HG02973 (cell line): ENCODE measurements at regions not wholly inside any gene's neighbourhood (a gene's known extent, or its start where the extent isn't known, plus 50 kb on each side); places are given as distances from the start of the nearest gene placed in this dataset.

Experiments
- ATAC-seq: cut with Tn5 transposase; IDR thresholded peaks from one replicate; pipeline ENCODE4 v1.9.1; 2021; ENCODE audit warnings: moderate library complexity; ENCODE audit not compliant: unreplicated experiment

DNA sequence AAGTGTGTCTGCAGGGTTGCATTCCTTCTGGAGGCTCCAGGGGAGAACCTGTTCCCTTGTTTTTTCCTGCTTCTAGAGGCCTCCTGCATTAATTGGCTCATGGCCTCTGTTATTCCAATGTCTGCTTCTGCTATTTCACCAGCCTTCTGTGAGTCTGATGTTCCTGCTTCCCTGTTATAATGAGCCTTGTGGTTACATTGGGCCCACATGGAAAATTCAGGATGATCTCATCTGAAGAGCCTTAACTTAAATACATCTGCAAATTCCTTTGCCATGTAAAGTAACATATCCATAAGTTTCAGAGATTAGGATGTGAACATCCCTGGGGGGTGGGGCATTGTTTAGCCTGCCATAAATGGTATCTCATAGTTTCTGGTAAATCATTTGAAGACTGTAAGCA, 181.1 kb downstream of the RWDD3 start:
- no peak for ATAC-seq

DNA sequence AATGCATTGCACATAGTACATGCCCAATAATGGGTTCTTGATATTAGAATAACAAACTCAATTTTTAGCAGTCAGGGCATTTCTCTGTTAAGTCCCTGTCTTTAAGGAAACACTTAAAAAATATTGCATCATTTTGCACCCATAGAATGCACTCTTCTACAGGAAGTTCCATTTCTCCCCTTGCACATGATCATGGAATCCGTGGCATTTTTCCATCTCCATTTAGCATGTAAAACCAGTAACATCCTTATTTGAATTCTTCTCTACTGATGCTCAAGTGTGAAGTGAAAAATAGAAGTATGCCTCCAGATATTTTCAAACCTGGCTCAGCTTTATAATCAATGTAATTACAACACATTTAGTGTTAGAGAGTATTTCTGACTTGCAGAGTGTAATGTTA, 192.8 kb downstream of the RWDD3 start:
- ATAC-seq: no peak

DNA sequence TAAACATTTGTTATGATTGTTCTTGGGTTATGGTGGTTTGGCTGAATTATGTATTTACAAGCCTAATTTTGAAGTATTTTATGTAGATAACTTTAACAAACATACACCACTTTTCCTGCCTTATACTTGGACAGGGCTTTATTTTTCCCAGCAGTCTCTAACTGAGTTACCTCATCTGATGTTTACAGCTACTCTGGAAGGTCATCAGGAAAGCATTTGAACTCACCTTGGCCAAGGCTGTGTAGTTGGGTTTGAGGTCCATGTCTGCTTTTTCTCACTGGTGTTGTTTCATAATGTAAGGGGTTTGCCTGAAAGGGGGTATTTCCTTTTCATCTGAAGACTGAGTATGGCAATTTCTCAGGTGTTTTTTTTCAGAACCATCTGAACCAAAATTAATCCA, 193.5 kb downstream of the RWDD3 start:
- no peak for ATAC-seq

DNA sequence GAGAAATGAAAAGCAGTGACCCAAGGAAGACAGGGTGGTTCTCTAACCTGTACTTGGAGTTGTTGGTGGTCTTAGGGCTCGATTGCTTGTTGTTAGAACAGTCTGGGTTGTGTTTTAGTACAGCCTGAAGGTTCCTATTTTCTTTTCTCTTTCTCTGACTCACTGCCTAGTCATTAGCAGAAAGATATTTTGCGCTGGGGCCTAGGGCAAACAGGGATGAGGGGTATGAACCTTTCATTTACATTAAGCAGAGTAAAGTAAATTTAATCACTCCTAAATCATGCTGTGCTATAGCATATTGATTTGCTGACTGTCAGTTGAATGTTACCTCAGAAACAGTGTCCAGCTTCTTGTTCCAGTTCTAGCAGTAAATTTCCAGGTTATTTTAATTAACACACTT, 197.2 kb downstream of the RWDD3 start:
- no peak for ATAC-seq

DNA sequence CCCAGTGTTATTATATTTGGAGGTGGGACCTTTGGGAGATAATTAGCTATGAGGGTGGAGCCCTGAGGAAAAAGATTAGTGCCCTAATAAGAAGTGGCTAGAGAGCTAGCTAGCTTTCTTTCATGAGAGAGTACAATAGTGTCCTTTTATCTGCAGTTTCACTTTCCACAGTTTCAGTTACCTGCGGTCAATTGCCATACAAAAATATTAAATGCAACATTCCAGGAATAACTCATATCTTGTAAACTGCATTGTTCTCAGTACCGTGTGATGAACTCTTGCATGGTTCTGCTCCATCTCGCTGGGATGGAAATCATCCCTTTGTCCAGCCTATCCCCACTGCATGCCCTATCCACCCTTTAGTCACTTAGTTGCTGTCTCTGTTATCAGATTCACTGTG, 201.6 kb downstream of the RWDD3 start:
- ATAC-seq: no peak

DNA sequence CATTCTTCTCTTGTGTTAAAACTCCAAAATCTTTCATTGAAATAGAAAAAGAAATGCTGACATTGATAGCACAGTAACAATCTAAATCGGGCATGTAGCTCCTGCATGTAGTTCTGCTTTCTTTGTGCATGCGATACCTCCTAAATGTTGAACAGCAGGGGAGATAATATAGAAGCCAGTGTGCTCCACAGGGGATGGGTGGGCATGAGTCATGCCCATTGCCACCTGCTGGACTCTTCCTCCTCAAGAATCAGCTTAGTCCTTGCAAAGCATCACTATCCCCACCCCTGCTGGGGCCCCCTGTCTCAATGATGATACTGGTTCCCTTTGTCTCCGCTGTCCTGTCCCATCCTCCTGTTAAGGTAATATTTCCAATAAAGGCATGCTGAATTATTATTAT, 203.0 kb downstream of the RWDD3 start:
- no peak for ATAC-seq

DNA sequence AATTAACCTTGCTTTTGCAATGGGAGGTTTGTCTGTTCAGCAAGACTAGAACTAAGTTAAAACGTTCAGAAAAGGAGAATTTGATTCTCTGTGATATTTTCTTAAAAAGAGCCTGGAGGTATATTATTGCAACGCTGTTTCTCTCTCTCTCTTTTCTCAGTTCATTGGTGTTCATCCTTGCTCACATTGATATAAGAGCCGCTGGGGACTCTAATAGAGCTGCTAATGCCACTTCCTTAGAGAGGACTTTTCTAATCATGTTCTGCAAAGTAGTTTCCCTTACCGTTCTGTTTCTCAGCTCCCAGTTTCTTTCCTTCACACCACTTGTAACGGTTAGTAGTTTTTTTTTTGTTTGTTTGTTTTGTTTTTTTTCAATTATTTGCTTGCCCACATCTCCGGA, 203.8 kb downstream of the RWDD3 start:
- ATAC-seq: no peak

DNA sequence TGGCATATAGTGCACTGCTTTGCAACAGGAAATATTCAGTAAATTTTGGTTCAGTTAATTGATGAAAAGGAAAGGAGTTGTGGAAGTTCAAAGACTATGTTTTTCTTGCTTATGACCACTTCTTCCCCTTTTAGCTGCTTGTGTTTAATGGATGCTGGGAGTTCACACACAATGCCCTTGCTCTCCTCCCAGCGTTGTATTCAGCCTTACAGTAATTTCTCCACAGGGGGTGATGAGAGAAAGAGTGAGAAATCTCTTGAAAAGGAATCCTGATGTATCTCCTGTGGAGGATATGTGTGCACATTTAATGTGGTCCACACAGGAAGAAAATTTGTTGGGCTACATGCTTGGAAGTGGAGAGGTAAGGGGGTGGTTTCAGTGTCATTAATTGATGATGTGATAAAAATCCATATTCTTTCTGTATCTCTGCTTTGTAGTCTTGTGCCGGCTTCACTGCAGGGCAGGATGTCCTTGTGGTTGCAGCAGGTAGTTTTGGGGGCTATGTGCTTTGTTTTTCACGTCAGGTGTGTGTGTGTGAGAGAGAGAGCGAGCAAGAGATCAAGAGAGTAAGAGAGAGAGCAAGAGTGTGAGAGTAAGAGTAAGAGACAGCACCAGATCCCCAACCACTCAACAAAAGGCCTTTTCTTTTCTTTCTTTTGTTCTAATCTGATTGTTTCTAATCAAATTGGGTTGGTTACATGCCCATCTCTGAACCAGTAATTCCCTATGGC, 204.4 kb downstream of the RWDD3 start:
- ATAC-seq: no peak

DNA sequence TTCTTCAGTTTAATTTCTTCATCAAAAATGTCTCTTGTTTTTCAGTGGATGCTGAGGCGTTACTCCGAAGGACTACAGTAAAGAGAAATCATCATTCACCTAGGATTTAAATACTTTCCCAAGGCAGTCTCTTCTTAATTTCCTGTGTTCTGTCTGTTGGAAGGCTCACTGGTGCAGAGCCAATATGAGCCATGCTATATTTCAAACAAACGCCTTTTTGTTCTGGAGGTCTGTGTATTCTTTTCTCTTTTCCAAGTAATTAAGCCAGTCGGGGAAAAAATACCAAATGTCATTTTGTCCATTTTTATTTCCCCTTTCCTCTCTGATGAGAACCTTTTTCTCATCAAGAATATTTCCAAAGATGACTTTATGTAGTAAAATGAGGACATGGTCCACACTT, 206.5 kb downstream of the RWDD3 start:
- ATAC-seq: no peak

DNA sequence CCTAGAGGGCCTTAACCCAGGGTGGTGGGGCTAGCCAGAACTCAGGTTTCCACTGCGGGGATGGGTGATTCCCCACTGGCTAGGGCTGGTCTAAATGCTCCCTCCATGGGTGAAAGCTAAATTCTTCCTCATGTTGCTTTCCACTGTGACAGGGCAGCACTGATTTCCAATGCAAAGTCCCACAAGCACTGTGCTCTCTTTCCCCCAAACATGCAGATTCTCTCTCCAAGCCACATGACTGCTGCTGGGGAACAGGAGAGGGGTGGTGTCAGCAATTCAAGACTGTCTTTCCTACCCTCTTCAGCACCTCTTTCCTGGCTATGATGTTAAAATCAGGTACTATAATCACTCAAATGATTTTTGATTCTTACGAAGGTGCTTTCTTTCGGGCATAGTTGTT, 215.5 kb downstream of the RWDD3 start:
- no peak for ATAC-seq

DNA sequence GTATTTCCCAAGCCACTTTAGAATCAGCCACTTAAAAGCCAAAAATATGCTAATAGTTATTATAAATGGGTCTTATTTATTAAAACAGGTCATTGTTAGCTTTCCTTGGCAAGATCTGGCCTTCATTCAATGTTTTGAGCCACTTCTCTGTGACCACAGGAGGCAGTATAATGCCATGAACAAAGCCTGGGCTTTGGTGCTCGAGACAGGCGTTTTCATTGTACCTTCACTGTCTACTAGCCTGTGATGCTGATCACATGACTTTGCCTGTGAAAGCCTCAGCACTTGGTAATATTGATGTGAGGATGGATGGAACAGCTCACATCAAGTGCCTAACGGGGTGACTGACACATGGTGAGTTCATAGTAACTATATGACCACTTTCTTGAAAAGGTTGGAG, 217.0 kb downstream of the RWDD3 start:
- no peak for ATAC-seq

DNA sequence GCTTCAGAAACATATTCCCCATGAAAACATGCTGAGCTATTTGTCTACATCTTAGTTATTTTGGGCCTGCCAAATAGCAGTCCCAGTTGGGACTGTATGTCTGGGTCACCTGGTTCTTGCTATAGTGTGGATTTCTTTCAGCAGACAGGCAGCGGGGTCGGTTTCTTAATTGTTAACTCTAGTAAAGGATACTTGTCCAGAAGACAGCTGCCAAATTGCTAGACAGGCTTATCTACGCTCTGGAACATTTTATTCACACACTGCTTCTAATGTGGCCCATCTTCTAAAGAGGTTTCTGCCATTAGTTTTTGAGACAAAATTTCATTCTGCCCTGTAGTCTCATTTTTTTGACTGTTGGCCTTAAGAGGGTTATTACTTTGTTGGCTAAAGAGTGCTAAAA, 217.9 kb downstream of the RWDD3 start:
- ATAC-seq: no peak

DNA sequence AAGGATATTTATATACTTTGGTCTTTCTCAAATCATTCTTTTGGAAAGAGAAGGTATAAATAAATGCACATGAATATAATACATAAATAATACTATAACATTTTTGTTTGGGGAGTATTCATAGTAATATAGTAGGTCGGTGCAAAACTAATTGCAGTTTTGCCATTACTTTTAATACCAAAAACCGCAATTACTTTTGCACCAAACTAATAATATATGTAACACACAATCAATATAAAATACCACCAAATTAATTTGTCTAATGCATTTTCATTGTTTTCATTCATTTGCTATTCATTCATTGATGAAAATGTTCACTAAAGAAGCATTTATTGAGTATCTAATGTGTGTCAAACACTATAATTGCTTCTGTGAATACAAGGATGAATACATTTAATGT, 219.0 kb downstream of the RWDD3 start:
- no peak for ATAC-seq

DNA sequence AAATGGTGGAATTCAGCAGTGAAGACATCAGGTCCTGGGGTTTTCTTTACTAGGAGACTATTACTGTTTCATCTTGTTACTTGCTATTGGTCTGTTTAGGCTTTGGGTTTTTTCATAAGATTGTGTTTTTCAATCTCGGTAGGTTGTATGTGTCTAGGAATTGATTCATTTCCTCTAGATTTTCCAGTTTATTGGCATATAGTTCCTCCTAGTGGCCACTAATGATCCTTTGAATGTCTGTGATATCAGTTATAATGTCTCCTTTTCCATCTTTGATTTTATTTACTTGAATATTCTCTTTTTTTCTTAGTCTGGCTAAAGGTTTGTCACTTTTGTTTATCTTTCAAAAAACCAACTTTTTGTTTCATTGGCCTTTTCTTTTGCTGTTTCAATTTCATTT, 233.0 kb downstream of the RWDD3 start:
- ATAC-seq: no peak

DNA sequence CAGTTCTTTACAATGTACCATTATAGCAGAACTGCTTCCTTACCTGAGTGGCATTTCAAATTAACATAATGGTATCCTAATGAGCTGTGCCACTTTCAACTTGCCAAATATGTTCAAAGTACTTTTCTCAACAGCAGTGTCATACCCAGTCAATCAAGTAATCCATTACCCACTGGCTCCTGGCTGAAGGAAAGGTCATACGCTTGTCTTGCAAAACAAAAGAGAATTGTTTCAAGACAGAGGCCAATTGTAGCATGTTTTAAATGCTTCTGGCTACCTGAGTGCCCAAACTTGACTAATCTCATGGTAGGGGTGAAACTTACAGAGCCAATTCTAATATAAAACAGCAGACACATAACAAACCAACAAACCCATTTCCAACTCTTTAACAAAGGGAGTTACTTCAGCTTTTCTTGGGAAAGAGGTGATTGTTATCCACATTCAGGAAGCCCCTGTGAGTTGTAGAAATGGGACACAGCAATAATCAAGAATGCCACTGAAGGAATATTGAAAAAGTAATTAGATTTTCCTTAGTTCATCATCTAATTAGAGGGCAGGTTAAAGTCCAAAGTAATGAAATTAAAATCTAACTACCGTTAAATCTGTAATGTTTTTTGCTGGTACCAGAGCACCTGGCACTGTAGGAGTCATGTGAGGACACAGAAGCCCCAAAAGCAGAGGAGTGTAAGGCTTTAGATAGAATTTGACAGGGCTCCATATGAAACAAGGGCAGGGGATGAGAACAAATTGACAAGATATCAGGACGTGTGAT, 241.9 kb downstream of the RWDD3 start:
- ATAC-seq: no peak

DNA sequence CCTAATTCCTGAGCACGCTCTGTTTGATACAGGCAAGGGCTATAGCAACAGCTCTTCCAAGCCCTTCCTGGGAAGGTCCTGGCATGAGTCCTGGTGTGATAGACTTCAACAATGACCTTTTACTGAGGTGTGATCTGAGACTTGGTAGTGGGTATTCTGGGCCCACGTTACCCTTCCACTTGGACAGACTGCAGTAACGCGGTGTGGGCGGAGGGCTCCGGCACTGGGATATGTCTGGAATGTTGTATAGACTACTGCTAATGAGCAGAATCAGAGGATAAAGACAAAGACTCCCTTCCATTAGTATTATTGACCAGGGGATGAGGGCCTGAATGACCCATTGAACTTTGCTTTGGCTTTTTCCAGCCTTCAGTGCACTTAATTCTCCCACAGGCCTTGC, 262.3 kb downstream of the RWDD3 start:
- no peak for ATAC-seq

DNA sequence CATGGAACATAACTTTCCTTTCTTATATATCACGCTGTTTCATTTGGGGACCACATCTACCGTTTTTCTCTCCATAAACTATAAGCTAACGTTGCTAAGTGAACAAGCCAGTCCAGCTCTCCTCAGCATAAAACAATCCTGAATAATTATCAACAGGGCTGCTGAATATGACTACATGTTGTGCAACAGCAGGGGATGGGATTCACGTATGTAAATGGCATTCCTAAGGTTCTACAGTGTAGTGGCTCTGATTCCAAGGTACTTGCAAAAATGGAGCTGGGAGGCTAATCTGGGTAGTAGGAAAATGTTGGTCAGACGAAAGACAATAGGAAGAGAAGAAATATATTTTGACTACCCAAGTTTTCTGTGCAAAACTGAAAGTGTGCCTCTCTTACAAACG, 262.8 kb downstream of the RWDD3 start:
- ATAC-seq: no peak

DNA sequence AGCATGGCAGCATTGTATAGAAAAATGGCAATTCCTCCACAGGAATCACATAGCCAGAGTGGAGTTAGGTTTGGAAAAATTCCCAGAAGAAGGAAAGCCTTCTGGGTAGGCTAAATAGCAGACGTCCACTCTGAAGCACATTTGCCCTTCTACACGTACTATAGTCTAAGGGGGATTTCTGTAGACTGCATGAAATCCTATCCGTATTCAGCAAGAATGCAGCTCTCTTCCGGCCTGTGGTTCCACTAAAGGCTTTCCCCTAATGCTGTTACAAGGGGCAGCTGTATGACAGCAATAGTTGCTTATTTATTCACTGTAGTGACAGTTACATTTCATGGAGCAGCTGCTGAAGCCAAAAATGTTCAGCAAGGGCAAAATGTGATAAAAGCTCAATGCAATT, 263.6 kb downstream of the RWDD3 start:
- ATAC-seq: no peak

DNA sequence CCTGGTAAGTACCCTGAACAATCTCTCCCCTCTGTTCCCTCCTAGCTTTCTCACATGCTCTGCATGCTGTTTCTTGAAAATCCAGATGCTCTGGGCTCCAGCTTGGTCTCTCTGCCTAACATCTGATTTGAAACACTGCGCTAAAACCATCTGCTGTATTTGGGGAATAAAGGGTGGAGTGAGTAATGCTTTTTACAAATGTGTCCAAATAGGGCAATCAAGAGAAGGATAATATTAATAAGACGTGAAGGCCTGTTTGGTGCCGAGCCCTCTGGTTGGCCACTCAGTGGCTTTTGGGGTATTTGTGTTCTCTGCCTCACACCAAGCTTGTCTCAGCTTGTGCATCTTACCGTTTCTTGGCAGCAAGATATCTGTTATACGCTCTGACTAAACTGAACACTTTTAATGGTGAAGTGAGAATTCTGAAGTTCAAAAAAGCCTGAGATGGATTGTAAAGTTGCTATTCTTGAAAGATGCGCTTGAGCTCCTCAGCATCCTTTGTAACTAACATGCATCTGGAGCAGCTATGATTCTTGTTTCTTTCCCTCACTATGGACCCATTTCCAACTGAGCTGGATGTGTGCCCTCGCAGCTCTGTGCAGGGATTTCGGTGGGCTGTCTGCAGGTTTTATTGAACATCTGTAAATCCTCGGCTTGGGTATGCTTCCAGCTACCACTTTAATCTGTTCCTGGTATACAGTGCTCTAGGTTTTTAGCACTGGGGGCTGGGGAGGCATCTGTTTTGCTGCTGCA, 269.4 kb downstream of the RWDD3 start:
- ATAC-seq: no peak

DNA sequence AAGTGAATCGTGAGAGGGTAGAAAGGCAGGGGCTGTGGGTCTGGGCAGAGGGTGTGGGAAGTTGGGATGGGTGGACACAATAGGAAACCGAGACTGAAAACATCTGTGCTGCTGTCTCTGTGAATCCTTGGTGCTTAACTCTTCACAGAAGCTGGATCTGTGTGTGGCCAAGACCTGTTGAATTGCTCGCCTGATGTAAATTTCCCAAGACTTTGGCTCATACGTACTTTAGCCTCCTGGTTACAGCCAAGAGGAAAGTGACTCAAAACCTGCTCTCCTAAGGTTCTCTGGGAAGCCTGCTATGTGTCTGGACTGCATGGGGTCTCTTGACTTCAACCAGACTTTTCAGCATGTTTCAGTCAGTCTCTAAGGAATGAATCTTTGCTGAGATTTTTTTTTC, 270.3 kb downstream of the RWDD3 start:
- ATAC-seq: no peak

DNA sequence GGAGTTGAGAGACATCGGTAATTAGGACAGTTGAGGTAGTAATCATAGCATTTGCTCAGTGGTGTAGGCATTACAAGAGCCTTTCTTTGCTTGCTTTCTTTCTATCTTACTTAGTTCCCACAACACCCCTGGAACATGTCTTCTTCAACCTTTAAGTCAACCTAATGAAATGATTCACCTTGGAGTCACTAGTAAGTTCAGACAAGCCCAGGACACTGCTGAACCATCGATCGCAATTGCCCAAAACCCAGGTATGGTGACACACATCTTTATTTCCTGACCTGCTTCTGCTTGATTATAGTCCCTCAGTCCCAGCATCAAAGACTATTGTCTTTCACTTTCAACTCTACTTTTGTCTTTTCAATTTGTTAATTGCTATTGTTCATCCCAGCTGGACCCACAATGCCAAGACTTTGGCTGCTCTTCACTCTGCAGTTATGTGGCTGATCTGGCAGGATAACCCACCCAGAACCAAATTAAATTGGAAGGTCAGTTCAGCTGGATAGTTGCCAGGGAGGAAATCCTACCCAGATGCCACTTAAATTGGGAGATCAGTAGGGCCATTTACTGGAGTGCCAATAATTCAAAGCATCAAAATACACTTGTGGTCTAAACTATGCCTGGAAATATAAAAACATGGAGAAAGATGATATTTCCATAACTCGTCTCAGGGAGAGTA, 272.9 kb downstream of the RWDD3 start:
- ATAC-seq: no peak
